GM12874 (cell line): ENCODE measurements at regions not wholly inside any gene's neighbourhood (a gene's known extent, or its start where the extent isn't known, plus 50 kb on each side); places are given as distances from the start of the nearest gene placed in this dataset.

Experiments
- CTCF ChIP-seq: IDR thresholded peaks from 2 replicates; pipeline ENCODE4 v1.5.1; 2011; ENCODE audit warnings: low read depth, mild to moderate bottlenecking, control low read depth, low read length, moderate library complexity; ENCODE audit not compliant: insufficient read depth

- TF ChIP-seq CTCF: no peak
Measured at GRCh38 chr6:1226277-1227099, 85.4 kb upstream of the FOXQ1 start.

- no peak for TF ChIP-seq CTCF
Measured at GRCh38 chr6:1224514-1224913, 87.4 kb upstream of the FOXQ1 start.

- TF ChIP-seq CTCF: no peak
Measured at GRCh38 chr6:1222728-1223595, 88.9 kb upstream of the FOXQ1 start.

- TF ChIP-seq CTCF: no peak
Measured at GRCh38 chr6:1217396-1217795, 94.5 kb upstream of the FOXQ1 start.

GRCh38 chr6:1216488-1216974 is 95.4 kb upstream of the FOXQ1 start:
- TF ChIP-seq CTCF: no peak

- TF ChIP-seq CTCF: no peak
Measured at GRCh38 chr6:1215884-1216487, 95.9 kb upstream of the FOXQ1 start.

GRCh38 chr6:1215023-1215422 is 96.9 kb upstream of the FOXQ1 start:
- TF ChIP-seq CTCF: no peak
